ENCODE measurements at regions not wholly inside any gene's neighbourhood (a gene's known extent, or its start where the extent isn't known, plus 50 kb on each side); places are given as distances from the start of the nearest gene placed in this dataset.

- DNase-seq (no peak), ATAC-seq (ENCODE audit: insufficient read depth, low read depth) (no peak)
- H2AFZ ChIP-seq (ENCODE audit: low read depth, low read length), result no peak overlapping the region
- no peak overlapping the region for H3K27ac ChIP-seq (ENCODE audit: low read length)
- no peak for TF ChIP-seq CTCF (IDR thresholded peaks at IDR 0.05; ENCODE audit: borderline replicate concordance, extremely low read depth, low read length, poor library complexity, severe bottlenecking)
- TF ChIP-seq EZH2 (IDR thresholded peaks at IDR 0.05; ENCODE audit: borderline replicate concordance, low read depth, low read length, severe bottlenecking), result no peak
- H3K4me2 ChIP-seq (ENCODE audit: insufficient read depth, low read length), result no peak overlapping the region
- H4K20me1 ChIP-seq (ENCODE audit: insufficient read depth, low read length), result no peaks in the 10 kb centered on the region; the same call in 1 of the 2 replicates
- H3K9me3 ChIP-seq (ENCODE audit: insufficient read depth, low read length, severe bottlenecking), result no peaks in the 10 kb centered on the region
- no peaks in the 10 kb centered on the region for H3K79me2 ChIP-seq (ENCODE audit: insufficient read depth, low read length)
- H3K36me3 ChIP-seq (ENCODE audit: insufficient read depth, low read length), result no peaks in the 10 kb centered on the region
- no peaks in the 10 kb centered on the region for H3K4me1 ChIP-seq (ENCODE audit: insufficient read depth, low read length)
- H3K4me3 ChIP-seq (ENCODE audit: low read depth in 1 of 2, low read length in 2 of 2), result no peak overlapping the region
- no peak overlapping the region for H3K9ac ChIP-seq (ENCODE audit: low read depth, low read length)
- peaks cover 16% of the 10 kb centered on the region for H3K27me3 ChIP-seq (ENCODE audit: insufficient read depth, low read length, poor library complexity)
Observed at GRCh38 chr15:89399238-89400115, 64.9 kb upstream of the POLG start.

GRCh38 chr15:89398896-89399237, 64.2 kb upstream of the POLG start:
- Histone ChIP-seq H3K36me3 (ENCODE audit: insufficient read depth, low read length) (no peaks in the 10 kb centered on the region), H3K27ac (ENCODE audit: low read length) (no peak overlapping the region), H3K9ac (ENCODE audit: low read depth, low read length) (no peak overlapping the region), H4K20me1 (ENCODE audit: insufficient read depth, low read length) (no peaks in the 10 kb centered on the region; the same call in 1 of the 2 replicates), H3K9me3 (ENCODE audit: insufficient read depth, low read length, severe bottlenecking) (no peaks in the 10 kb centered on the region), H3K79me2 (ENCODE audit: insufficient read depth, low read length) (no peaks in the 10 kb centered on the region), H3K27me3 (ENCODE audit: insufficient read depth, low read length, poor library complexity) (peaks cover 13% of the 10 kb centered on the region), H3K4me3 (ENCODE audit: low read depth in 1 of 2, low read length in 2 of 2) (no peak overlapping the region), H3K4me2 (ENCODE audit: insufficient read depth, low read length) (no peak overlapping the region), H2AFZ (ENCODE audit: low read depth, low read length) (no peak overlapping the region), H3K4me1 (ENCODE audit: insufficient read depth, low read length) (no peaks in the 10 kb centered on the region)
- DNase-seq, result no peak
- no peak for ATAC-seq (ENCODE audit: insufficient read depth, low read depth)
- TF ChIP-seq EZH2 (IDR thresholded peaks at IDR 0.05; ENCODE audit: borderline replicate concordance, low read depth, low read length, severe bottlenecking) (no peak), CTCF (IDR thresholded peaks at IDR 0.05; ENCODE audit: borderline replicate concordance, extremely low read depth, low read length, poor library complexity, severe bottlenecking) (no peak)

- no peaks in the 10 kb centered on the region for H3K9me3 ChIP-seq (ENCODE audit: insufficient read depth, low read length, severe bottlenecking)
- no peak for DNase-seq
- no peaks in the 10 kb centered on the region for H3K79me2 ChIP-seq (ENCODE audit: insufficient read depth, low read length)
- no peaks in the 10 kb centered on the region for H3K36me3 ChIP-seq (ENCODE audit: insufficient read depth, low read length)
- H3K4me2 ChIP-seq (ENCODE audit: insufficient read depth, low read length), result no peak overlapping the region
- no peaks in the 10 kb centered on the region; the same call in 1 of the 2 replicates for H4K20me1 ChIP-seq (ENCODE audit: insufficient read depth, low read length)
- ATAC-seq (ENCODE audit: insufficient read depth, low read depth), result no peak
- no peaks in the 10 kb centered on the region for H3K4me1 ChIP-seq (ENCODE audit: insufficient read depth, low read length)
- no peak overlapping the region for H2AFZ ChIP-seq (ENCODE audit: low read depth, low read length)
- no peak overlapping the region for H3K9ac ChIP-seq (ENCODE audit: low read depth, low read length)
- TF ChIP-seq CTCF (IDR thresholded peaks at IDR 0.05; ENCODE audit: borderline replicate concordance, extremely low read depth, low read length, poor library complexity, severe bottlenecking) (no peak), EZH2 (IDR thresholded peaks at IDR 0.05; ENCODE audit: borderline replicate concordance, low read depth, low read length, severe bottlenecking) (no peak)
- peaks cover 11% of the 10 kb centered on the region for H3K27me3 ChIP-seq (ENCODE audit: insufficient read depth, low read length, poor library complexity)
- no peak overlapping the region for H3K4me3 ChIP-seq (ENCODE audit: low read depth in 1 of 2, low read length in 2 of 2)
- H3K27ac ChIP-seq (ENCODE audit: low read length), result no peak overlapping the region
Observed at GRCh38 chr15:89397653-89398023, 63.0 kb upstream of the POLG start.
